KMS-11 (cell line): ENCODE measurements at regions not wholly inside any gene's neighbourhood (a gene's known extent, or its start where the extent isn't known, plus 50 kb on each side); places are given as distances from the start of the nearest gene placed in this dataset.

Source experiments
- H2AFZ ChIP-seq: fragments of 200-600 bp; sonication (generic); 2 replicates; pipeline ENCODE4 v1.6.1; 2016; ENCODE audit warnings: antibody characterized with exemption, mixed run types, low read depth
- H3K27ac ChIP-seq: fragments of 200-600 bp; sonication (generic); 2 replicates; pipeline ENCODE4 v1.6.1; 2016; ENCODE audit warnings: mild to moderate bottlenecking, mixed run types
- H3K27me3 ChIP-seq: fragments of 200-600 bp; sonication (generic); 2 replicates; pipeline ENCODE4 v1.6.1; 2017; ENCODE audit warnings: mild to moderate bottlenecking, low read depth, mixed run types, moderate library complexity; ENCODE audit not compliant: insufficient read depth
- H3K36me3 ChIP-seq: fragments of 200-600 bp; sonication (generic); 2 replicates; pipeline ENCODE4 v1.6.1; 2017; ENCODE audit warnings: mild to moderate bottlenecking, mixed run types; ENCODE audit not compliant: insufficient read depth
- H3K4me1 ChIP-seq: fragments of 200-600 bp; sonication (generic); 2 replicates; pipeline ENCODE4 v1.6.1; 2016; ENCODE audit warnings: mild to moderate bottlenecking, low read depth, mixed run types; ENCODE audit not compliant: poor library complexity, severe bottlenecking
- H3K4me2 ChIP-seq: fragments of 200-600 bp; sonication (generic); 2 replicates; pipeline ENCODE4 v1.7.0; 2016; ENCODE audit warnings: mild to moderate bottlenecking, mixed run types
- H3K4me3 ChIP-seq: fragments of 200-600 bp; sonication (generic); IDR thresholded peaks from 2 replicates; pipeline ENCODE4 v1.6.1; 2017; ENCODE audit warnings: low read depth, low read length, mixed read lengths; ENCODE audit not compliant: insufficient read depth
- H3K79me2 ChIP-seq: fragments of 200-600 bp; sonication (generic); 2 replicates; pipeline ENCODE4 v1.6.1; 2016; ENCODE audit warnings: low read depth, mixed run types; ENCODE audit not compliant: insufficient read depth
- H3K9ac ChIP-seq: fragments of 200-600 bp; sonication (generic); 2 replicates; pipeline ENCODE4 v1.6.1; 2016; ENCODE audit warnings: mild to moderate bottlenecking, mixed run types
- H4K20me1 ChIP-seq: fragments of 200-600 bp; sonication (generic); 2 replicates; pipeline ENCODE4 v1.6.1; 2016; ENCODE audit warnings: mild to moderate bottlenecking, mixed run types; ENCODE audit not compliant: insufficient read depth
- CTCF ChIP-seq: fragments of 200-600 bp; sonication (generic); conservative IDR thresholded peaks from 2 replicates; pipeline ENCODE4 v1.6.1; 2017; ENCODE audit warnings: low read depth, mild to moderate bottlenecking, antibody characterized with exemption, low read length, moderate library complexity, mixed read lengths

GRCh38 chr17:69763503-69763902 lies 311.5 kb upstream of the KCNJ16 start:
- no peaks in the 10 kb centered on the region for H4K20me1 ChIP-seq
- no peak overlapping the region for H3K27ac ChIP-seq
- H3K4me2 ChIP-seq = no peak overlapping the region
- no peak overlapping the region for H3K4me3 ChIP-seq
- H3K27me3 ChIP-seq = no peaks in the 10 kb centered on the region
- H3K36me3 ChIP-seq = no peaks in the 10 kb centered on the region
- no peak overlapping the region for H3K9ac ChIP-seq
- H3K79me2 ChIP-seq = no peaks in the 10 kb centered on the region
- no peaks in the 10 kb centered on the region for H3K4me1 ChIP-seq
- TF ChIP-seq CTCF = no peak
- H2AFZ ChIP-seq = no peak overlapping the region

GRCh38 chr17:69764146-69764545 lies 310.9 kb upstream of the KCNJ16 start:
- Histone ChIP-seq H4K20me1 (no peaks in the 10 kb centered on the region), H3K4me2 (no peak overlapping the region), H3K27me3 (no peaks in the 10 kb centered on the region), H3K4me1 (no peaks in the 10 kb centered on the region), H3K27ac (no peak overlapping the region), H3K79me2 (no peaks in the 10 kb centered on the region), H2AFZ (no peak overlapping the region), H3K36me3 (no peaks in the 10 kb centered on the region), H3K4me3 (no peak overlapping the region), H3K9ac (no peak overlapping the region)
- no peak for TF ChIP-seq CTCF

- no peak for TF ChIP-seq CTCF
- Histone ChIP-seq H3K27me3 (no peaks in the 10 kb centered on the region), H4K20me1 (no peaks in the 10 kb centered on the region), H2AFZ (no peak overlapping the region), H3K4me2 (no peak overlapping the region), H3K9ac (no peak overlapping the region), H3K79me2 (no peaks in the 10 kb centered on the region), H3K36me3 (no peaks in the 10 kb centered on the region), H3K4me3 (no peak overlapping the region), H3K27ac (no peak overlapping the region), H3K4me1 (no peaks in the 10 kb centered on the region)
Observed at GRCh38 chr17:69769050-69769449, 306.0 kb upstream of the KCNJ16 start.

- H3K4me2 ChIP-seq = no peak overlapping the region
- no peak for TF ChIP-seq CTCF
- no peak overlapping the region for H3K27ac ChIP-seq
- no peaks in the 10 kb centered on the region for H3K4me1 ChIP-seq
- H3K36me3 ChIP-seq = no peaks in the 10 kb centered on the region
- no peak overlapping the region for H3K9ac ChIP-seq
- no peaks in the 10 kb centered on the region for H3K27me3 ChIP-seq
- H3K79me2 ChIP-seq = no peaks in the 10 kb centered on the region
- H2AFZ ChIP-seq = no peak overlapping the region
- no peaks in the 10 kb centered on the region for H4K20me1 ChIP-seq
- no peak overlapping the region for H3K4me3 ChIP-seq
Observed at GRCh38 chr17:69773081-69773480, 301.9 kb upstream of the KCNJ16 start.
